Hepatocyte (in vitro differentiated cells): ENCODE measurements at regions not wholly inside any gene's neighbourhood (a gene's known extent, or its start where the extent isn't known, plus 50 kb on each side); places are given as distances from the start of the nearest gene placed in this dataset.
"Not testable (repeated sequence)": the region's sequence is repeated elsewhere in the genome, so short reads cannot be mapped to it uniquely, and the experiment has no call there.

ENCODE experiments used
- DNase-seq: peaks from one replicate; pipeline ENCODE4 v3.0.0-alpha.2; 2016; ENCODE audit warnings: low spot score
- H2AFZ ChIP-seq: fragments of 200-600 bp; sonication (generic); 2 replicates; pipeline ENCODE4 v1.6.0; 2016; ENCODE audit warnings: antibody characterized with exemption, mild to moderate bottlenecking
- H3K27ac ChIP-seq: fragments of 200-600 bp; sonication (generic); 2 replicates; pipeline ENCODE4 v1.5.1; 2016; ENCODE audit warnings: mild to moderate bottlenecking
- H3K27me3 ChIP-seq: fragments of 200-600 bp; sonication (generic); 2 replicates; pipeline ENCODE4 v1.6.1; 2016
- H3K36me3 ChIP-seq: fragments of 200-600 bp; sonication (generic); replicated peaks from 2 replicates; pipeline ENCODE4 v1.5.1; 2016; ENCODE audit warnings: low read depth; ENCODE audit not compliant: insufficient read depth
- H3K4me1 ChIP-seq: fragments of 200-600 bp; sonication (generic); 2 replicates; pipeline ENCODE4 v1.5.1; 2016; ENCODE audit warnings: mild to moderate bottlenecking, moderate library complexity; ENCODE audit not compliant: insufficient read depth
- H3K4me2 ChIP-seq: fragments of 200-600 bp; sonication (generic); 2 replicates; pipeline ENCODE4 v1.6.0; 2016
- H3K4me3 ChIP-seq: fragments of 200-600 bp; sonication (generic); 2 replicates; pipeline ENCODE4 v1.5.1; 2016; ENCODE audit warnings: mild to moderate bottlenecking
- H3K79me2 ChIP-seq: fragments of 200-600 bp; sonication (generic); 2 replicates; pipeline ENCODE4 v1.6.0; 2017; ENCODE audit warnings: mild to moderate bottlenecking
- H3K9me2 ChIP-seq: fragments of 200-600 bp; sonication (generic); replicated peaks from 2 replicates; pipeline ENCODE4 v1.6.0; 2017; ENCODE audit warnings: mild to moderate bottlenecking; ENCODE audit not compliant: insufficient read depth
- H3K9me3 ChIP-seq: fragments of 200-600 bp; sonication (generic); 2 replicates; pipeline ENCODE4 v1.5.1; 2016; ENCODE audit warnings: low read depth, mild to moderate bottlenecking
- H4K20me1 ChIP-seq: fragments of 200-600 bp; sonication (generic); 2 replicates; pipeline ENCODE4 v1.6.0; 2016; ENCODE audit warnings: mild to moderate bottlenecking; ENCODE audit not compliant: insufficient read depth, poor library complexity, severe bottlenecking
- CTCF ChIP-seq: fragments of 200-600 bp; sonication (generic); IDR thresholded peaks from 2 replicates; pipeline ENCODE4 v1.5.1; 2016; ENCODE audit warnings: antibody characterized with exemption, mild to moderate bottlenecking; ENCODE audit not compliant: poor library complexity
- EZH2 ChIP-seq: fragments of 200-600 bp; sonication (generic); IDR thresholded peaks from 2 replicates; pipeline ENCODE4 v1.6.1; 2016; ENCODE audit warnings: antibody characterized with exemption, mild to moderate bottlenecking, borderline replicate concordance
- EZH2phosphoT487 ChIP-seq: fragments of 200-600 bp; sonication (generic); IDR thresholded peaks from one replicate; pipeline ENCODE4 v1.6.1; 2018; ENCODE audit warnings: antibody characterized with exemption, mild to moderate bottlenecking, low read depth, moderate library complexity; ENCODE audit not compliant: unreplicated experiment, severe bottlenecking
- WGBS: methylation state at CpG from one replicate; pipeline ENCODE4 v1.1.6; 2016; ENCODE audit warnings: low lambda C conversion rate; ENCODE audit errors: missing lambda C conversion rate; 5-methylcytosine and 5-hydroxymethylcytosine counted together

- no peak for DNase-seq
- Histone ChIP-seq H3K4me2 (no peak overlapping the region), H3K36me3 (no peaks in the 10 kb centered on the region), H3K9me2 (no peaks in the 10 kb centered on the region), H3K79me2 (no peaks in the 10 kb centered on the region), H3K27me3 (no peaks in the 10 kb centered on the region), H4K20me1 (no peaks in the 10 kb centered on the region), H3K9me3 (no peaks in the 10 kb centered on the region), H3K27ac (no peak overlapping the region), H3K4me1 (no peaks in the 10 kb centered on the region), H2AFZ (no peak overlapping the region), H3K4me3 (no peak overlapping the region)
- 77% methylated on average over 2 of the region's 2 CpGs for WGBS
- TF ChIP-seq EZH2phosphoT487 (no peak), EZH2 (no peak), CTCF (no peak)
Observed at GRCh38 chr6:48505621-48506020, 394.6 kb upstream of the PTCHD4 start.

- not testable (repeated sequence) for H3K4me3 ChIP-seq, H3K79me2 ChIP-seq, DNase-seq, H3K4me2 ChIP-seq, H3K9me3 ChIP-seq, H4K20me1 ChIP-seq, H3K27me3 ChIP-seq, H3K27ac ChIP-seq, H3K36me3 ChIP-seq, H3K9me2 ChIP-seq, H3K4me1 ChIP-seq, H2AFZ ChIP-seq
- 81% methylated on average over 2 of the region's 2 CpGs for WGBS
Observed at GRCh38 chr6:48493432-48493831, 382.4 kb upstream of the PTCHD4 start.

GRCh38 chr6:48490658-48491057 is 379.7 kb upstream of the PTCHD4 start:
- Histone ChIP-seq H3K27me3 (no peaks in the 10 kb centered on the region), H3K27ac (no peak overlapping the region), H3K36me3 (no peaks in the 10 kb centered on the region), H3K79me2 (no peaks in the 10 kb centered on the region), H2AFZ (no peak overlapping the region), H4K20me1 (no peaks in the 10 kb centered on the region), H3K9me2 (no peaks in the 10 kb centered on the region), H3K9me3 (no peaks in the 10 kb centered on the region), H3K4me2 (no peak overlapping the region), H3K4me1 (no peaks in the 10 kb centered on the region), H3K4me3 (no peak overlapping the region)
- TF ChIP-seq EZH2 (no peak), CTCF (no peak), EZH2phosphoT487 (no peak)
- DNase-seq, result no peak
- WGBS, result 77% methylated on average over 4 of the region's 4 CpGs

GRCh38 chr6:48486876-48487275 is 375.9 kb upstream of the PTCHD4 start:
- Histone ChIP-seq H3K4me1 (no peaks in the 10 kb centered on the region), H3K4me3 (no peak overlapping the region), H3K79me2 (no peaks in the 10 kb centered on the region), H2AFZ (no peak overlapping the region), H4K20me1 (no peaks in the 10 kb centered on the region), H3K36me3 (no peaks in the 10 kb centered on the region), H3K4me2 (no peak overlapping the region), H3K27ac (no peak overlapping the region), H3K9me3 (no peaks in the 10 kb centered on the region), H3K27me3 (no peaks in the 10 kb centered on the region), H3K9me2 (no peaks in the 10 kb centered on the region)
- TF ChIP-seq EZH2phosphoT487 (no peak), EZH2 (no peak), CTCF (no peak)
- 82% methylated on average over 3 of the region's 3 CpGs for WGBS
- DNase-seq, result no peak
